NCI-H146 (cell line): ENCODE measurements at regions not wholly inside any gene's neighbourhood (a gene's known extent, or its start where the extent isn't known, plus 50 kb on each side); places are given as distances from the start of the nearest gene placed in this dataset.

Experiments used
- DNase-seq: peaks from one replicate; lab custom pipeline; 2025; lab: John Stamatoyannopoulos, UW

- peak; percentile 65 for DNase-seq
Observed at GRCh38 chr3:23000371-23000770, 202.8 kb upstream of the UBE2E2 start.

GRCh38 chr3:23002151-23002550 lies 201.0 kb upstream of the UBE2E2 start:
- DNase-seq = no peak

DNA sequence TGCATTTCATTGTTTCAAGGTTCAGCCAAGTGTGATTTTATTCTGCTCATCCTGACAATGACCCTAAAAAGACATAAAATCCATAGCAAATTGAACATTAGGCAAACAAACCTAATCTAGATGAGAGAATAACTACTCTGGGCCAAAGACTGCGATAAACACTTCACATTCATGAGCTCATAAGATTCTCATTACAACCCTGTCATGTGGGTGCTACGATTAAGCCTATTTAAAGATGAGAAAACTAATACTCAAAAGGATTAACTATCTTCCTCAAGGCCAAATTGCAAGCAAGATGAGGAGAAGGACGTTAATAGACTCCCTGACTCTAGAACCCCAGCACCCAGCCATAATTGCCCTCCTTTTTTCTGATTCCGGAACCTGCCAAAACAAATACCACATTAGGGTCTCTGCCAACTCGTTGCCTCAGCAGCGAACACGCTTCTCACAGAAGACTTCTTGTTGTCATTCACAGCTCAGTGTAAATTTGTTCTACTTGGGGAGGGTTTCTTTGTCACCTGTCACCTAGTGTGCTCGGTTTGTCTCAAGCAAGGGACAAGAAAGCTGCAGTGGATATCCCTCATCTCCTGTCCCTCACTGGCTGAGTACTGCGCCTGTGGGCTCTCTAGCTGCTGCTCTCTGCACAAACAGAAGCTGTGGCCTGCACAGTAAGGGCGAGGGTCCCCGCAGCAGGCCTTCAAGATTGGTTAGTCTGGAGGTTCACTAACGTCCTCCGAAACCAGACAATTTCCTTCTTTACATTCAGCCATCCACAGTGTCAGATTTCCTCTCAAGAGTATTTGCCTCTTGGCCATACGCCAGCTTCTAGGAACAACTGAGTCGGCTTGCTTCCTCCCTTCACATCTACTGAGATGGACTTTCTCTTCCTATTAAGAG lies 200.0 kb upstream of the UBE2E2 start:
- peak; percentile 4 for DNase-seq

DNA sequence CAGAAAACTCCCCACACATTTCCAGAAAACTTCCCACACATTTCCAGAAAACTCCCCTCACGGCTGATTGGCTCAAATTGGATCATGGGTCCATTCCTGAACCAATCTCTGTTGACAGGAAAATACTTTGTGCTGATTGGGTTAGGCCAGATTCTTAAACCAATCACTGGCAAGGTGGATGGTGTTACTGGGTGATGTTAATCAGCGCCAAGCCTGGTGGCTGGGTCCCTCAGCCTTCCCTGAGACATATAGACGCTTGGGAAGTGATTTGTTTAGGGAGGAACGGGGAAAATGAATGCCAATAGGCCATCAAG lies 199.4 kb upstream of the UBE2E2 start:
- no peak for DNase-seq

GRCh38 chr3:23004971-23005370 lies 198.2 kb upstream of the UBE2E2 start:
- DNase-seq = no peak

GRCh38 chr3:23017801-23018200 lies 185.3 kb upstream of the UBE2E2 start:
- no peak for DNase-seq

- peak; percentile 77 for DNase-seq
Observed at GRCh38 chr3:23019596-23020300, 183.4 kb upstream of the UBE2E2 start.

- DNase-seq = no peak
Observed at GRCh38 chr3:23028294-23028693, 174.8 kb upstream of the UBE2E2 start.

DNA sequence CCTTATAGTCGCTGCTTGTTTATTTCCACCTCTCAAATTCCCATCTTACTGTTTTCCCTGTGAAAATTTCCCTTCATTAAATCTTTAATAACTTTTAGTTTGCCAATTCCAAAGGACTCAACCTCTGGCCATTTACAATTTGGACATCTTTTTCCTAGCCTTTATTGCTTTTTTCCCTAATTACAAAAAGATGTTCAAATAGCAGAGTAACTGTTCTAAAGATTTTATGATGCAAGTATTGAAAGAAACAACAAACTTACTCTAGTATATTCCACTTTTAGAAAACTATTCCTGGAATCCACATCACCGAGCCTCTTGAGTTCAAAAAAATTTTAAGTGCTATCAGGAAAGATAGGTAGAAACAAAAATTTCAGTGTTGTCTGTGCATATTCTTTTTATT lies 174.1 kb upstream of the UBE2E2 start:
- DNase-seq = no peak

GRCh38 chr3:23035927-23036640 lies 167.0 kb upstream of the UBE2E2 start:
- peak; percentile 1 for DNase-seq

DNA sequence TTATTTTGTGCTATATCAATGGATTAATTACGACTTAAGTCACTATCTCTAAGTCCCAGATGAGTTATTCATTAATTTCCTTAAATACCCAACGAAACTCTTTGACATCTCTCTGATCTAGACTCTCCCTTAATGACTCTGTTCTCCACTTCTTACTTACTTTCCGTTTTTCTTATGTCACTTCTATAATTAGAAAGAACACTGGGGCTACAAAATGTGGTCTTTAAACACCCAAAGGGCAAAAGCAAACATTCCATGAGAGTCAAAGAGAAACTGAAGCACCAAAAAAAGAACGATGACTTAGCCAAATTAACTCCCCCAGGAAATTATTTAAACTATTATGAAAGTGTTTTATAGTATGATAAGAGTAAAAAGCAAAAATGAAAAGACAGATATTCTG lies 166.4 kb upstream of the UBE2E2 start:
- DNase-seq = no peak

GRCh38 chr3:23038471-23038870 lies 164.7 kb upstream of the UBE2E2 start:
- no peak for DNase-seq

- no peak for DNase-seq
Observed at GRCh38 chr3:23041918-23042696, 161.0 kb upstream of the UBE2E2 start.

GRCh38 chr3:23044463-23044862 lies 158.7 kb upstream of the UBE2E2 start:
- no peak for DNase-seq

GRCh38 chr3:23046536-23046935 lies 156.6 kb upstream of the UBE2E2 start:
- no peak for DNase-seq

GRCh38 chr3:23051240-23052140 lies 151.6 kb upstream of the UBE2E2 start:
- DNase-seq = no peak

- DNase-seq = no peak
Observed at GRCh38 chr3:23052208-23052607, 150.9 kb upstream of the UBE2E2 start.

GRCh38 chr3:23052620-23053019 lies 150.5 kb upstream of the UBE2E2 start:
- no peak for DNase-seq

- no peak for DNase-seq
Observed at GRCh38 chr3:23055733-23056376, 147.3 kb upstream of the UBE2E2 start.

- no peak for DNase-seq
Observed at GRCh38 chr3:23062582-23062981, 140.5 kb upstream of the UBE2E2 start.

DNA sequence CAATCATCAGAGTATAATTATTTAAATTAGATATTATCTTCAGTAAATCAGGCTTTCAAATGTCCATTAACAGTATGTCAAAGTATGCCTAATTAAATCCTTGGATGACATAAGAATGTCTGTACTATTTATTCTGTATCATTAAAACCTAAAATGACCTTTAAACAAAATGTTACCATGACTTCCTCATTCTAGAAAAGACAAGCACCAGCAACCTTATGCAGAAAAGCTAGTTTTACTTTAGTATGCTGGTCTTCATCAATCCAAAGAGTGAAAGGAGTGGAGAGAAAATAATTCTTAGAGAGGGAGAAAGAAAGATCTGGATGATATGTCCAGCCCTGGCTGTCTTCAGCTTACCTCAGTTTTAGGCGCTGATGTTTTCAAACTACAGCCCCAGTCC lies 140.1 kb upstream of the UBE2E2 start:
- DNase-seq = no peak
